Testis (tissue), 2 donors: ENCODE measurements at regions not wholly inside any gene's neighbourhood (a gene's known extent, or its start where the extent isn't known, plus 50 kb on each side); places are given as distances from the start of the nearest gene placed in this dataset.

ENCODE experiments used
- CTCF ChIP-seq, 3 experiments: fragments of 450-650 bp in 2 of 3; fragments of 200-600 bp in 1 of 3; sonication (generic) in 1 of 3; IDR thresholded peaks; one replicate each; pipeline ENCODE4 v1.5.1; 2016 to 2019; ENCODE audit warnings: antibody characterized with exemption in 3 of 3, mild to moderate bottlenecking in 2 of 3, moderate library complexity in 1 of 3
- POLR2A ChIP-seq: fragments of 450-650 bp; IDR thresholded peaks from one replicate; pipeline ENCODE4 v1.6.1; 2017; ENCODE audit warnings: antibody characterized with exemption, mild to moderate bottlenecking, moderate library complexity

GRCh38 chr7:80040752-80041151 is 93.9 kb upstream of the GNAI1 start:
- TF ChIP-seq POLR2A (no peak), CTCF (IDR thresholded peaks at IDR 0.05) (no peak)
